ENCODE measurements at regions not wholly inside any gene's neighbourhood (a gene's known extent, or its start where the extent isn't known, plus 50 kb on each side); places are given as distances from the start of the nearest gene placed in this dataset.
"Not testable (repeated sequence)": the region's sequence is repeated elsewhere in the genome, so short reads cannot be mapped to it uniquely, and the experiment has no call there.

- not testable (repeated sequence) for TF ChIP-seq CTCF, POLR2A (IDR thresholded peaks at IDR 0.05)
Measured at GRCh38 chr5:57429021-57429420, 53.6 kb downstream of the ACTBL2 start.
